ENCODE measurements at regions not wholly inside any gene's neighbourhood (a gene's known extent, or its start where the extent isn't known, plus 50 kb on each side); places are given as distances from the start of the nearest gene placed in this dataset.

DNA sequence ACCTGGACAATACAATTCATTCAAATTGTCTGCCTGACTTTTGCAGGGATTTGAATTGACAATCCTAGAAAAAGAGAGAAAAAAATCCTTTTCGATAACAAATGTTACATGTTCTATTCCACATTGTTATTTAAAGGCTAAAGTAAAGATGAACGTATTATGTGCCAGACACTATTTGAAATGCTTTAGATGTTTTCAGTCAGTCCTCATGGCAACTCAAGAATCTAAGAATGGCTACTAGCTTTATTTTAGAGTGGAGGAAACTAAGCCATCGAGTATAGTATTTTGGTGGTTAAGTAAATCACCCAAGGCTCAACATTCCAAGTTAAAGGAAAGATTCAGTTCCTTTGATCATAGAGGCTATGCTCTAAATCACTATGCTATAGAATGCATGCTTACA lies 558.6 kb upstream of the MAN1A1 start:
- Histone ChIP-seq H3K27ac (ENCODE audit: low read depth in 1 of 2, low read length in 2 of 2) (no peak overlapping the region), H3K9ac (ENCODE audit: insufficient read depth, low read length, poor library complexity, severe bottlenecking) (no peak overlapping the region), H3K4me3 (replicated peaks in 1 of 3; ENCODE audit: low read depth in 2 of 3, low read length in 3 of 3) (no peak overlapping the region), H2AFZ (ENCODE audit: insufficient read depth, low read depth, low read length, poor library complexity, severe bottlenecking) (no peak overlapping the region), H3K4me2 (replicated peaks; ENCODE audit: extremely low read depth, low read length, poor library complexity, severe bottlenecking) (no peak overlapping the region), H4K20me1 (ENCODE audit: insufficient read depth, low read length) (no peaks in the 10 kb centered on the region), H3K79me2 (ENCODE audit: insufficient read depth, low read length) (no peaks in the 10 kb centered on the region), H3K4me1 (ENCODE audit: control insufficient read depth in 1 of 2, insufficient read depth in 2 of 2, low read length in 2 of 2) (no peaks in the 10 kb centered on the region), H3K36me3 (replicated peaks in 1 of 2; ENCODE audit: control insufficient read depth in 1 of 2, insufficient read depth in 2 of 2, low read length in 2 of 2) (no peaks in the 10 kb centered on the region), H3K27me3 (ENCODE audit: control insufficient read depth in 2 of 2, insufficient read depth in 2 of 2, low read length in 2 of 2) (no peaks in the 10 kb centered on the region), H3K9me3 (replicated peaks in 1 of 2; ENCODE audit: control insufficient read depth in 1 of 2, insufficient read depth in 1 of 2, low read length in 2 of 2) (no peaks in the 10 kb centered on the region)
- no CpG with 5 or more reads among the region's 3 CpGs for WGBS (ENCODE audit: insufficient coverage)
- Mint-ChIP-seq H3K9me3 (peaks cover 3 to 10% (median 5%) of the 10 kb centered on the region in 7 donors), H3K4me3 (no peak overlapping the region), H3K27me3 (ENCODE audit: low read depth in 3 of 3) (no peaks in the 10 kb centered on the region), H3K27ac (no peak overlapping the region), H3K36me3 (no peaks in the 10 kb centered on the region), H3K4me1 (no peaks in the 10 kb centered on the region)
- intact Hi-C loops (cut with micrococcal nuclease) = no loop called here
- no peak for DNase-seq
- TF ChIP-seq, protein P1, sequence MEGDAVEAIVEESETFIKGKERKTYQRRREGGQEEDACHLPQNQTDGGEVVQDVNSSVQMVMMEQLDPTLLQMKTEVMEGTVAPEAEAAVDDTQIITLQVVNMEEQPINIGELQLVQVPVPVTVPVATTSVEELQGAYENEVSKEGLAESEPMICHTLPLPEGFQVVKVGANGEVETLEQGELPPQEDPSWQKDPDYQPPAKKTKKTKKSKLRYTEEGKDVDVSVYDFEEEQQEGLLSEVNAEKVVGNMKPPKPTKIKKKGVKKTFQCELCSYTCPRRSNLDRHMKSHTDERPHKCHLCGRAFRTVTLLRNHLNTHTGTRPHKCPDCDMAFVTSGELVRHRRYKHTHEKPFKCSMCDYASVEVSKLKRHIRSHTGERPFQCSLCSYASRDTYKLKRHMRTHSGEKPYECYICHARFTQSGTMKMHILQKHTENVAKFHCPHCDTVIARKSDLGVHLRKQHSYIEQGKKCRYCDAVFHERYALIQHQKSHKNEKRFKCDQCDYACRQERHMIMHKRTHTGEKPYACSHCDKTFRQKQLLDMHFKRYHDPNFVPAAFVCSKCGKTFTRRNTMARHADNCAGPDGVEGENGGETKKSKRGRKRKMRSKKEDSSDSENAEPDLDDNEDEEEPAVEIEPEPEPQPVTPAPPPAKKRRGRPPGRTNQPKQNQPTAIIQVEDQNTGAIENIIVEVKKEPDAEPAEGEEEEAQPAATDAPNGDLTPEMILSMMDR (IDR thresholded peaks at IDR 0.05) = no peak

GRCh38 chr6:119902681-119903080 lies 553.1 kb upstream of the MAN1A1 start:
- H3K4me1 Mint-ChIP-seq = peaks cover 15% of the 10 kb centered on the region
- H3K4me3 Mint-ChIP-seq = no peak overlapping the region
- H3K27ac ChIP-seq (ENCODE audit: low read depth in 1 of 2, low read length in 2 of 2) = no peak overlapping the region
- no peaks in the 10 kb centered on the region for H3K36me3 ChIP-seq (replicated peaks in 1 of 2; ENCODE audit: control insufficient read depth in 1 of 2, insufficient read depth in 2 of 2, low read length in 2 of 2)
- peaks cover 0 to 7% (median 3%) of the 10 kb centered on the region in 7 donors for H3K9me3 Mint-ChIP-seq
- H3K9ac ChIP-seq (ENCODE audit: insufficient read depth, low read length, poor library complexity, severe bottlenecking) = no peak overlapping the region
- intact Hi-C loops (cut with micrococcal nuclease) = no loop called here
- no peaks in the 10 kb centered on the region for H3K27me3 ChIP-seq (ENCODE audit: control insufficient read depth in 2 of 2, insufficient read depth in 2 of 2, low read length in 2 of 2)
- no peak overlapping the region for H3K27ac Mint-ChIP-seq
- H4K20me1 ChIP-seq (ENCODE audit: insufficient read depth, low read length) = no peaks in the 10 kb centered on the region
- peaks cover 6 to 10% of the 10 kb centered on the region in 2 donors for H3K4me1 ChIP-seq (ENCODE audit: control insufficient read depth in 1 of 2, insufficient read depth in 2 of 2, low read length in 2 of 2)
- H3K36me3 Mint-ChIP-seq = no peaks in the 10 kb centered on the region
- peaks cover 0 to 1% (median 0%) of the 10 kb centered on the region in 3 donors for H3K27me3 Mint-ChIP-seq (ENCODE audit: low read depth in 3 of 3)
- TF ChIP-seq, protein P1 (IDR thresholded peaks at IDR 0.05) = no peak
- H3K4me3 ChIP-seq (replicated peaks in 1 of 3; ENCODE audit: low read depth in 2 of 3, low read length in 3 of 3) = no peak overlapping the region
- no peak for DNase-seq
- WGBS (ENCODE audit: insufficient coverage) = no CpG with 5 or more reads among the region's 1 CpG
- H3K79me2 ChIP-seq (ENCODE audit: insufficient read depth, low read length) = no peaks in the 10 kb centered on the region
- no peak overlapping the region for H2AFZ ChIP-seq (ENCODE audit: insufficient read depth, low read depth, low read length, poor library complexity, severe bottlenecking)
- H3K4me2 ChIP-seq (replicated peaks; ENCODE audit: extremely low read depth, low read length, poor library complexity, severe bottlenecking) = no peak overlapping the region
- no peaks in the 10 kb centered on the region for H3K9me3 ChIP-seq (replicated peaks in 1 of 2; ENCODE audit: control insufficient read depth in 1 of 2, insufficient read depth in 1 of 2, low read length in 2 of 2)
